IMR-90 (cell line): ENCODE measurements at regions not wholly inside any gene's neighbourhood (a gene's known extent, or its start where the extent isn't known, plus 50 kb on each side); places are given as distances from the start of the nearest gene placed in this dataset.
A peak's percentile ranks its signal among the peaks of the same experiment; 100 is the strongest.

Experiments
- ATAC-seq: fragments of 200-7000 bp; cut with Tn5 transposase; 2 replicates; pipeline ENCODE4 v1.9.1; 2020; ENCODE audit warnings: low read depth, mild to moderate bottlenecking, moderate library complexity
- BruUV-seq: library from RNA; stranded (reverse); fragments of 400-500 nt; replicated peaks from 2 replicates; lab custom pipeline; 2021; lab: Mats Ljungman, UMichigan
- CTCF ChIA-PET: fragments of 300-600 bp; formaldehyde crosslinking; extraction: SDS; loops from one replicate; lab custom pipeline; 2021; ENCODE audit warnings: antibody characterized with exemption; lab: Yijun Ruan, JAX
- POLR2A ChIA-PET: fragments of 300-600 bp; sonication (Branson Sonifier 250); formaldehyde crosslinking; loops from one replicate; lab custom pipeline; 2022; ENCODE audit warnings: antibody characterized with exemption; ENCODE audit not compliant: unreplicated experiment; lab: Charles Lee
- DNase-seq: peaks from one replicate; pipeline ENCODE4 v3.0.0; 2013
- H2AFZ ChIP-seq: replicated peaks from 2 replicates; pipeline ENCODE3; 2013; ENCODE audit warnings: low read length, mild to moderate bottlenecking; ENCODE audit not compliant: poor library complexity
- H2AK5ac ChIP-seq: 2 replicates; pipeline ENCODE4 v1.6.1; 2013; ENCODE audit warnings: low read depth, low read length, inconsistent platforms
- H2AK9ac ChIP-seq: replicated peaks from 2 replicates; pipeline ENCODE3; 2013; ENCODE audit warnings: mild to moderate bottlenecking, low read depth, low read length, moderate library complexity; ENCODE audit not compliant: poor library complexity
- H2BK120ac ChIP-seq: 2 replicates; pipeline ENCODE4 v1.6.1; 2013; ENCODE audit warnings: low read depth, low read length, inconsistent platforms
- H2BK15ac ChIP-seq: 3 replicates; pipeline ENCODE4 v1.6.1; 2013; ENCODE audit warnings: low read depth, low read length, inconsistent platforms
- H2BK20ac ChIP-seq: 2 replicates; pipeline ENCODE4 v1.6.1; 2013; ENCODE audit warnings: low read depth, mild to moderate bottlenecking, inconsistent platforms, low read length, moderate library complexity
- H2BK5ac ChIP-seq: 2 replicates; pipeline ENCODE4 v1.6.1; 2013; ENCODE audit warnings: mild to moderate bottlenecking, low read depth, low read length, inconsistent platforms; ENCODE audit not compliant: poor library complexity, severe bottlenecking
- H3K14ac ChIP-seq: replicated peaks from 2 replicates; pipeline ENCODE4 v1.6.1; 2013; ENCODE audit warnings: low read depth, low read length, inconsistent platforms
- H3K18ac ChIP-seq: 2 replicates; pipeline ENCODE4 v1.6.1; 2013; ENCODE audit warnings: low read depth, low read length, control low read depth
- H3K23ac ChIP-seq: 2 replicates; pipeline ENCODE4 v1.6.1; 2013; ENCODE audit warnings: low read depth, low read length, inconsistent platforms
- H3K27ac ChIP-seq: 2 replicates; pipeline ENCODE4 v1.5.1; 2013; ENCODE audit warnings: mild to moderate bottlenecking, control low read depth, low read length; ENCODE audit not compliant: insufficient read depth
- H3K27me3 ChIP-seq: 2 replicates; pipeline ENCODE4 v1.6.1; 2013; ENCODE audit warnings: low read length; ENCODE audit not compliant: control insufficient read depth, insufficient read depth
- H3K36me3 ChIP-seq: 2 replicates; pipeline ENCODE4 v1.6.1; 2013; ENCODE audit warnings: low read length, mixed read lengths; ENCODE audit not compliant: control insufficient read depth, insufficient read depth
- H3K4ac ChIP-seq: 2 replicates; pipeline ENCODE4 v1.6.1; 2013; ENCODE audit warnings: low read depth, low read length, inconsistent platforms
- H3K4me1 ChIP-seq: 2 replicates; pipeline ENCODE4 v1.6.1; 2013; ENCODE audit warnings: low read length, mixed read lengths; ENCODE audit not compliant: control insufficient read depth, insufficient read depth
- H3K4me2 ChIP-seq: 2 replicates; pipeline ENCODE4 v1.6.1; 2013; ENCODE audit warnings: low read depth, mild to moderate bottlenecking, control low read depth, low read length, moderate library complexity
- H3K4me3 ChIP-seq: 2 replicates; pipeline ENCODE4 v1.5.1; 2013; ENCODE audit warnings: low read depth, mild to moderate bottlenecking, control low read depth, low read length, moderate library complexity; ENCODE audit not compliant: insufficient read depth
- H3K56ac ChIP-seq: 2 replicates; pipeline ENCODE4 v1.6.1; 2013; ENCODE audit warnings: low read length, inconsistent platforms; ENCODE audit not compliant: insufficient read depth; ENCODE audit errors: extremely low read depth
- H3K79me1 ChIP-seq, 2 experiments: 2 replicates each; pipeline ENCODE4 v1.6.1; 2013; ENCODE audit warnings: low read length in 2 of 2, inconsistent platforms in 1 of 2, low read depth in 1 of 2
- H3K9ac ChIP-seq: 2 replicates; pipeline ENCODE4 v1.6.1; 2013; ENCODE audit warnings: low read depth, low read length, control low read depth
- H3K9me1 ChIP-seq: 2 replicates; pipeline ENCODE4 v1.6.1; 2013; ENCODE audit warnings: low read length, inconsistent platforms; ENCODE audit not compliant: insufficient read depth
- H3K9me3 ChIP-seq: 2 replicates; pipeline ENCODE4 v1.6.1; 2013; ENCODE audit warnings: low read length; ENCODE audit not compliant: control insufficient read depth, insufficient read depth
- H4K20me1 ChIP-seq: 2 replicates; pipeline ENCODE4 v1.6.1; 2013; ENCODE audit warnings: low read length, inconsistent platforms; ENCODE audit not compliant: insufficient read depth
- H4K5ac ChIP-seq: 2 replicates; pipeline ENCODE4 v1.6.1; 2013; ENCODE audit warnings: mild to moderate bottlenecking, low read depth, low read length, control low read depth
- H4K8ac ChIP-seq, 2 experiments: 2 replicates each; pipeline ENCODE4 v1.6.1; 2013; ENCODE audit warnings: low read depth in 2 of 2, low read length in 2 of 2, control low read depth in 1 of 2, inconsistent platforms in 1 of 2
- H4K91ac ChIP-seq: 2 replicates; pipeline ENCODE4 v1.6.1; 2013; ENCODE audit warnings: low read depth, low read length, inconsistent platforms; ENCODE audit not compliant: insufficient read depth
- BHLHE40 ChIP-seq: fragments of 150-350 bp; IDR thresholded peaks from 2 replicates; pipeline ENCODE4 v1.6.1; 2016; ENCODE audit warnings: mild to moderate bottlenecking, low read depth, low read length
- CEBPB ChIP-seq: IDR thresholded peaks from 2 replicates; pipeline ENCODE4 v1.6.1; 2012; ENCODE audit warnings: low read depth, low read length, improper control_type of control experiment
- CHD1 ChIP-seq: IDR thresholded peaks from 2 replicates; pipeline ENCODE4 v1.6.1; 2012; ENCODE audit warnings: low read depth, low read length, improper control_type of control experiment
- CTCF ChIP-seq: conservative IDR thresholded peaks from 2 replicates; pipeline ENCODE4 v1.5.1; 2012; ENCODE audit warnings: mild to moderate bottlenecking, low read depth, low read length, improper control_type of control experiment
- FOS ChIP-seq: fragments of 150-350 bp; IDR thresholded peaks from 2 replicates; pipeline ENCODE4 v1.6.1; 2016; ENCODE audit warnings: low read depth, low read length
- MAZ ChIP-seq: IDR thresholded peaks from 2 replicates; pipeline ENCODE4 v1.6.1; 2012; ENCODE audit warnings: low read depth, mild to moderate bottlenecking, low read length, improper control_type of control experiment, moderate library complexity, borderline replicate concordance
- MXI1 ChIP-seq: IDR thresholded peaks from 2 replicates; pipeline ENCODE4 v1.6.1; 2012; ENCODE audit warnings: low read depth, mild to moderate bottlenecking, low read length, moderate library complexity, borderline replicate concordance
- POLR2A ChIP-seq: IDR thresholded peaks from 2 replicates; pipeline ENCODE4 v1.6.1; 2012; ENCODE audit warnings: mild to moderate bottlenecking, low read depth, low read length
- RAD21 ChIP-seq: IDR thresholded peaks from 2 replicates; pipeline ENCODE4 v1.6.1; 2012; ENCODE audit warnings: low read length, improper control_type of control experiment
- RFX5 ChIP-seq: IDR thresholded peaks from 2 replicates; pipeline ENCODE4 v1.8.0; 2012; ENCODE audit warnings: low read depth, mild to moderate bottlenecking, low read length, moderate library complexity
- SMC3 ChIP-seq: fragments of 150-350 bp; IDR thresholded peaks from 2 replicates; pipeline ENCODE4 v1.6.1; 2016; ENCODE audit warnings: low read depth, mild to moderate bottlenecking, antibody characterized with exemption, low read length, moderate library complexity
- USF2 ChIP-seq: fragments of 150-350 bp; IDR thresholded peaks from 2 replicates; pipeline ENCODE4 v1.6.1; 2017; ENCODE audit warnings: mild to moderate bottlenecking, antibody characterized with exemption, low read length, low read depth
- WGBS, 2 experiments: methylation state at CpG; one replicate each; pipeline versions ENCODE4 v1.1.5 to v1.1.7; 2013; ENCODE audit warnings: missing lambda C conversion rate in 2 of 2; ENCODE audit not compliant: insufficient read length in 1 of 2; ENCODE audit errors: extremely low coverage in 2 of 2; 5-methylcytosine and 5-hydroxymethylcytosine counted together
- dilution Hi-C: fragments of 300-500 bp; cut with HindIII; formaldehyde crosslinking; loops from one replicate; pipeline ENCODE4 v1.14.3; 2018; ENCODE audit warnings: low sequenced_read_pairs; ENCODE audit not compliant: unreplicated experiment
- in situ Hi-C: fragments of 300-500 bp; cut with MboI; formaldehyde crosslinking; loops from 3 replicates; pipeline ENCODE4 v1.14.3; 2019; ENCODE audit warnings: low sequenced_read_pairs, inconsistent platforms, mixed read lengths
- intact Hi-C: fragments of 100-400 bp; cut with micrococcal nuclease; formaldehyde crosslinking; loops from 2 replicates; pipeline ENCODE4 v1.10.0; 2022

GRCh38 chr15:60096157-60096556 lies 92.0 kb downstream of the FOXB1 start:
- Histone ChIP-seq H3K14ac (no peak overlapping the region), H3K18ac (no peak overlapping the region), H3K27me3 (no peaks in the 10 kb centered on the region), H3K9ac (no peak overlapping the region), H4K8ac (no peak overlapping the region), H2BK5ac (peak overlapping the region; percentile 24), H3K9me1 (no peaks in the 10 kb centered on the region), H4K20me1 (no peaks in the 10 kb centered on the region), H3K4me1 (no peaks in the 10 kb centered on the region; the same call in 1 of the 2 replicates), H3K4ac (no peak overlapping the region), H3K9me3 (no peaks in the 10 kb centered on the region; the same call in 1 of the 2 replicates), H3K23ac (no peak overlapping the region), H4K91ac (no peak overlapping the region), H3K79me1 (no peaks in the 10 kb centered on the region), H3K4me3 (no peak overlapping the region), H2BK15ac (no peak overlapping the region), H3K27ac (no peak overlapping the region), H3K4me2 (no peak overlapping the region), H3K56ac (no peak overlapping the region), H2BK20ac (no peak overlapping the region), H4K5ac (no peak overlapping the region), H2AK5ac (no peak overlapping the region), H2BK120ac (no peak overlapping the region), H2AFZ (no peak overlapping the region), H2AK9ac (no peak overlapping the region), H3K36me3 (no peaks in the 10 kb centered on the region)
- no TSS peak for BruUV-seq
- ATAC-seq: peak; percentile 58
- peak; percentile 47 for DNase-seq
- dilution Hi-C loops (no loop called here), in situ Hi-C loops (no loop called here), intact Hi-C loops (no loop called here)
- TF ChIP-seq RFX5 (no peak), RAD21 (no peak), MAZ (no peak), CEBPB (no peak), CTCF (no peak), SMC3 (no peak), BHLHE40 (no peak), POLR2A (no peak), MXI1 (no peak), FOS (no peak), CHD1 (no peak), USF2 (no peak)
- POLR2A ChIA-PET: no interaction called here
- WGBS, 2 experiments: no CpG with 5 or more reads among the region's 4 CpGs
- CTCF ChIA-PET: no interaction called here
